Heart left ventricle (tissue), 13 donors: ENCODE measurements at regions not wholly inside any gene's neighbourhood (a gene's known extent, or its start where the extent isn't known, plus 50 kb on each side); places are given as distances from the start of the nearest gene placed in this dataset.

Experiments used
- POLR2A ChIP-seq, 2 donors: fragments of 450-650 bp; IDR thresholded peaks; one replicate each; pipeline ENCODE4 v1.6.1; 2017; ENCODE audit warnings: antibody characterized with exemption in 2 of 2, mild to moderate bottlenecking in 2 of 2, moderate library complexity in 2 of 2
- TF ChIP-seq, protein P1 (sequence below), 12 donors: fragments of 200-600 bp; sonication (generic) in 4 of 12; IDR thresholded peaks; one replicate each; pipeline versions ENCODE4 v1.5.0 to v1.8.0; 2018 to 2022; ENCODE audit warnings: antibody characterized with exemption in 12 of 12, mild to moderate bottlenecking in 5 of 12
- donor health status: ischemic (EF 13 %, LVEDD 7.1; RV severe dilation, severe dysfunction).
- donor health status: DM: no; HTN: yes; CAD: no.
- donor health status: DM: no; HTN: no; CAD: no.
- donor health status: ischemic (EF 25% LVEDD 6.9; RV normal size, moderate dysfunction).
- donor health status: ischemic (EF 25% LVEDD 5.7; RV mildly dilated, moderate dysfunction).
- donor health status: ischemic (EF 35%, LVEDD 5.7; RV mildly dilated, moderate dysfunction).
- donor health status: nonischemic (EF 11% LVEDD 7.7; RV severe dilation, severe dysfunction).
- donor health status: DM: yes; HTN: yes; CAD: no.
- donor health status: PGD.
- donor health status: ischemic (EF 29% LVEDD 5.4; RV normal size, mild dysfunction).
- donor health status: nonischemic (EF 23%, LVEDD 6.1; RV moderate dilation, normal function).

DNA sequence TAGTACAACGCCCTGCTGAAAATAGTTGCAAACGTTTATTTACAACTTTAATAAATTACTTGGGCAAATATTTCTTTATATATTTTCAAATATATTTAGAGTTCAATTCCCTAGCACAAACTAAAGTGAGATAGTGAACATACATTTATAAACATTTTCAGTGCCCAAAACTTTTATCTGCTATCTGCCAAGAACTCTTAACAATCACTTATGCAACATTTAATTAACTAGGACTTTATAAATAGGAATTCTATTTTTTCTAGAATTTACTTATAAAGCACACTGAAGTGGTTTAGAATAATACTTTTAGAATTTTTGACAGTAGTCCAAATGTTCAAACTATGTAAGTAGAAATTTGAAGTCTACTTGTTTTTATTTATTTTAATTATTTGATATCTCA, 452.6 kb upstream of the RGS17 start:
- TF ChIP-seq, protein P1, sequence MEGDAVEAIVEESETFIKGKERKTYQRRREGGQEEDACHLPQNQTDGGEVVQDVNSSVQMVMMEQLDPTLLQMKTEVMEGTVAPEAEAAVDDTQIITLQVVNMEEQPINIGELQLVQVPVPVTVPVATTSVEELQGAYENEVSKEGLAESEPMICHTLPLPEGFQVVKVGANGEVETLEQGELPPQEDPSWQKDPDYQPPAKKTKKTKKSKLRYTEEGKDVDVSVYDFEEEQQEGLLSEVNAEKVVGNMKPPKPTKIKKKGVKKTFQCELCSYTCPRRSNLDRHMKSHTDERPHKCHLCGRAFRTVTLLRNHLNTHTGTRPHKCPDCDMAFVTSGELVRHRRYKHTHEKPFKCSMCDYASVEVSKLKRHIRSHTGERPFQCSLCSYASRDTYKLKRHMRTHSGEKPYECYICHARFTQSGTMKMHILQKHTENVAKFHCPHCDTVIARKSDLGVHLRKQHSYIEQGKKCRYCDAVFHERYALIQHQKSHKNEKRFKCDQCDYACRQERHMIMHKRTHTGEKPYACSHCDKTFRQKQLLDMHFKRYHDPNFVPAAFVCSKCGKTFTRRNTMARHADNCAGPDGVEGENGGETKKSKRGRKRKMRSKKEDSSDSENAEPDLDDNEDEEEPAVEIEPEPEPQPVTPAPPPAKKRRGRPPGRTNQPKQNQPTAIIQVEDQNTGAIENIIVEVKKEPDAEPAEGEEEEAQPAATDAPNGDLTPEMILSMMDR (IDR thresholded peaks at IDR 0.05) = no peak
- no peak for TF ChIP-seq POLR2A (IDR thresholded peaks at IDR 0.05)
